K562 (cell line): ENCODE measurements at regions not wholly inside any gene's neighbourhood (a gene's known extent, or its start where the extent isn't known, plus 50 kb on each side); places are given as distances from the start of the nearest gene placed in this dataset.

ENCODE experiments used
- ATAC-seq: fragments of 200-7000 bp; cut with Tn5 transposase; 3 replicates; pipeline ENCODE4 v1.9.1; 2020; ENCODE audit warnings: moderate library complexity
- BruUV-seq: library from RNA; stranded (reverse); fragments of 400-500 nt; replicated peaks from 2 replicates; lab custom pipeline; 2021; lab: Mats Ljungman, UMichigan
- CTCF ChIA-PET: fragments of 300-600 bp; formaldehyde crosslinking; extraction: SDS; loops from one replicate; lab custom pipeline; 2021; ENCODE audit warnings: low intra/inter-chr PET ratio; lab: Yijun Ruan, JAX
- POLR2A ChIA-PET: fragments of 300-600, 350-650 bp; sonication (Branson Sonifier 250); formaldehyde crosslinking; extraction: SDS; loops from one replicate; lab custom pipeline; 2021; ENCODE audit warnings: antibody characterized with exemption, inconsistent platforms; lab: Yijun Ruan, JAX
- DNase-seq, 4 experiments: peaks; one replicate each; pipeline versions ENCODE4 v3.0.0 to v3.0.0-alpha.2; 2011 to 2018; ENCODE audit warnings: low spot score in 3 of 4, mixed read lengths in 3 of 4; ENCODE audit errors: extremely low read depth in 1 of 4
- FAIRE-seq: peaks from 2 replicates; lab custom pipeline; 2011; peaks lifted over from hg19 to GRCh38; lab: Jason Lieb, UNC
- H2AFZ ChIP-seq: 2 replicates; pipeline ENCODE4 v1.6.0; 2011; ENCODE audit warnings: low read depth, low read length, control low read depth, inconsistent platforms
- H3K27ac ChIP-seq: fragments of 200-600 bp; 3 replicates; pipeline ENCODE4 v1.8.0; 2011; ENCODE audit warnings: low read depth, mild to moderate bottlenecking, control low read depth, inconsistent platforms, low read length, moderate library complexity, mixed read lengths; ENCODE audit errors: extremely low read depth
- H3K27me3 ChIP-seq, 2 experiments: fragments of 300-600 bp in 1 of 2; 2 replicates in 1 of 2; 3 replicates in 1 of 2; pipeline versions ENCODE4 v1.6.0 to v1.8.0; 2011; ENCODE audit warnings: inconsistent platforms in 2 of 2, low read length in 2 of 2, mild to moderate bottlenecking in 1 of 2, mixed read lengths in 1 of 2, moderate library complexity in 1 of 2; ENCODE audit not compliant: control insufficient read depth in 2 of 2, insufficient read depth in 2 of 2
- H3K36me3 ChIP-seq: fragments of 300-600 bp; 3 replicates; pipeline ENCODE4 v1.8.0; 2011; ENCODE audit warnings: mild to moderate bottlenecking, low read length, inconsistent platforms; ENCODE audit not compliant: control insufficient read depth, insufficient read depth
- H3K4me1 ChIP-seq, 2 experiments: fragments of 200-600 bp in 1 of 2; replicated peaks in 1 of 2; 2 replicates in 1 of 2; 3 replicates in 1 of 2; pipeline versions ENCODE4 v1.5.1 to v1.8.0; 2011; ENCODE audit warnings: inconsistent platforms in 2 of 2, low read length in 2 of 2, mild to moderate bottlenecking in 1 of 2, mixed read lengths in 1 of 2, moderate library complexity in 1 of 2; ENCODE audit not compliant: control insufficient read depth in 2 of 2, insufficient read depth in 2 of 2
- H3K4me2 ChIP-seq: 2 replicates; pipeline ENCODE4 v1.6.1; 2011; ENCODE audit warnings: low read length, control low read depth, inconsistent platforms, mixed read lengths; ENCODE audit not compliant: insufficient read depth
- H3K4me3 ChIP-seq: fragments of 200-600 bp; sonication (generic), shearing (Covaris generic); 2 replicates; pipeline ENCODE4 v1.5.1; 2016; ENCODE audit warnings: control low read depth, inconsistent platforms
- H3K79me2 ChIP-seq: fragments of 200-600 bp; 3 replicates; pipeline ENCODE4 v1.8.0; 2011; ENCODE audit warnings: low read length, inconsistent platforms; ENCODE audit not compliant: control insufficient read depth, insufficient read depth
- H3K9ac ChIP-seq, 2 experiments: 2 replicates each; pipeline versions ENCODE4 v1.6.0 to v1.6.1; 2011; ENCODE audit warnings: low read depth in 2 of 2, low read length in 2 of 2, control low read depth in 1 of 2, inconsistent platforms in 1 of 2, mild to moderate bottlenecking in 1 of 2, mixed read lengths in 1 of 2; ENCODE audit not compliant: insufficient read depth in 1 of 2
- H3K9me1 ChIP-seq: one replicate; pipeline ENCODE4 v1.6.0; 2011; ENCODE audit warnings: inconsistent platforms, mild to moderate bottlenecking, low read length, moderate library complexity; ENCODE audit not compliant: control insufficient read depth, insufficient read depth
- H3K9me3 ChIP-seq: replicated peaks from 2 replicates; pipeline ENCODE4 v1.5.1; 2011; ENCODE audit warnings: low read depth, low read length, inconsistent platforms; ENCODE audit not compliant: control insufficient read depth, insufficient read depth
- H4K20me1 ChIP-seq: replicated peaks from 2 replicates; pipeline ENCODE4 v1.6.1; 2011; ENCODE audit warnings: low read length, inconsistent platforms, mixed read lengths; ENCODE audit not compliant: control insufficient read depth, insufficient read depth
- MTA3 ChIP-seq: fragments of 450-650 bp; formaldehyde crosslinking; IDR thresholded peaks from 2 replicates; pipeline ENCODE4 v1.6.1; 2017; ENCODE audit warnings: mild to moderate bottlenecking, borderline replicate concordance
- PPARD ChIP-seq: fragments of 250-450 bp; sonication (Bioruptor Pico); IDR thresholded peaks from 2 replicates; pipeline ENCODE4 v1.8.0; 2022; ENCODE audit warnings: inconsistent platforms, mild to moderate bottlenecking, moderate library complexity
- SP1 ChIP-seq: sonication (generic); formaldehyde crosslinking; IDR thresholded peaks from 2 replicates; pipeline ENCODE4 v1.8.1; 2022; ENCODE audit warnings: mild to moderate bottlenecking, missing genetic modification reagents
- ZNF764 ChIP-seq: fragments of 250-450 bp; sonication (Bioruptor Pico); IDR thresholded peaks from 2 replicates; pipeline ENCODE4 v1.4.0; 2020; ENCODE audit warnings: low read depth, mild to moderate bottlenecking, moderate library complexity
- WGBS: fragments of 100-300 bp; shearing (Covaris generic); methylation state at CpG from one replicate; pipeline ENCODE4 v1.1.6; 2016; ENCODE audit warnings: low coverage, mixed read lengths; ENCODE audit not compliant: insufficient coverage; ENCODE audit errors: missing lambda C conversion rate; 5-methylcytosine and 5-hydroxymethylcytosine counted together
- in situ Hi-C: fragments of 300-500 bp; cut with MboI; formaldehyde crosslinking; loops from 4 replicates; pipeline ENCODE4 v1.15.0; 2018; ENCODE audit warnings: inconsistent platforms, mixed read lengths
- intact Hi-C: fragments of 100-400 bp; cut with micrococcal nuclease; formaldehyde crosslinking; loops from 2 replicates; pipeline ENCODE4 v1.14.2; 2022
- TF ChIP-seq, protein P1 (sequence below): fragments of 450-650 bp; formaldehyde crosslinking; IDR thresholded peaks from 2 replicates; pipeline ENCODE4 v1.4.0; 2022; ENCODE audit warnings: mild to moderate bottlenecking, moderate library complexity

DNA sequence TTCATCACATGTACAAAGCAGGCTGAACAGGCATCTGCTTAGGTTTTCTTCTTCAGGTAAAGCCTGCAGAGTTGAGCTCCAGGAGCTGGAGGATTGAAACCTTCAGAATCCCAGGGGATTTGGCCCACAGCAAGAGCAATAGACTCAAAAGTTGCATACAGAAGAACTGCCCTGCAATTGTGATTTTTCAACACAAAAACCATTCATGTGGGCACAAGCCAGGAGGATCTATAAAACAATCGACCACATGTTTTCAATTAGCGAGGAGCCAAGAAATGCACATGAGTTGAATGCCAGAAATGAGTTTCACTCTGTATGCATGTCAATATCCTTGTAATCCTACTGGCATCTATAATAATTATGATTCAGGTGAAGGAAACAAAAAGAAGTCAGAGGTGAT lies 576.4 kb downstream of the HDGFL1 start:
- Histone ChIP-seq H3K9ac (no peak overlapping the region), H3K4me1 (no peaks in the 10 kb centered on the region), H3K36me3 (no peaks in the 10 kb centered on the region), H3K4me2 (no peak overlapping the region), H3K4me3 (no peak overlapping the region), H3K79me2 (no peaks in the 10 kb centered on the region), H2AFZ (no peak overlapping the region), H3K9me3 (no peaks in the 10 kb centered on the region), H3K9me1 (no peaks in the 10 kb centered on the region), H3K27me3 (no peaks in the 10 kb centered on the region), H3K27ac (no peak overlapping the region), H4K20me1 (no peaks in the 10 kb centered on the region)
- intact Hi-C loops (no loop called here), in situ Hi-C loops (no loop called here)
- WGBS, result 0% methylated on average over 2 of the region's 2 CpGs
- TF ChIP-seq ZNF764 (CRISPR knock-in tag), result no peak
- DNase-seq, result no peak
- no peak for ATAC-seq
- BruUV-seq, result no TSS peak
- POLR2A ChIA-PET, result no interaction called here
- CTCF ChIA-PET, result no interaction called here
- FAIRE-seq, result no peak

DNA sequence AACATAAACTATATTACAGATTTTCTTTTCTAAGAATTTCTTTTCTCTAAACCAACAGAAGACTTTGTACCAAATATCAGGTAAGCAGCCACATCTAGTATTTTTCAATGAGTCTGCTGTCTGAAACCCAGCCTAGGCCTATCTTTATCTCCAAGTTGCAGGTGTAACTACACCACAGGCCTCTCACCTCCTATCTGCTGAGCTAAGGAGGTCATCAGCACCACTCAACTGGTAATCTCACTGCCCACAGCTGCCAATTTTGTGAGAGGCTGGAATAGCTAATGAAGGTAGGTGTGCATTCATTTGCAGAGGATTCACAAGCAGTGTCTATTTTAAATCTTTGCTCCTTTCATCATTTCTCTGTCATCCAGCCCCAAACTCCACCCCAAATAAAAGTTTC lies 584.8 kb downstream of the HDGFL1 start:
- no peaks in the 10 kb centered on the region for H4K20me1 ChIP-seq
- no peak overlapping the region for H3K27ac ChIP-seq
- H3K4me3 ChIP-seq, result no peak overlapping the region
- ChIA-PET CTCF (no interaction called here), POLR2A (no interaction called here)
- TF ChIP-seq, protein P1, sequence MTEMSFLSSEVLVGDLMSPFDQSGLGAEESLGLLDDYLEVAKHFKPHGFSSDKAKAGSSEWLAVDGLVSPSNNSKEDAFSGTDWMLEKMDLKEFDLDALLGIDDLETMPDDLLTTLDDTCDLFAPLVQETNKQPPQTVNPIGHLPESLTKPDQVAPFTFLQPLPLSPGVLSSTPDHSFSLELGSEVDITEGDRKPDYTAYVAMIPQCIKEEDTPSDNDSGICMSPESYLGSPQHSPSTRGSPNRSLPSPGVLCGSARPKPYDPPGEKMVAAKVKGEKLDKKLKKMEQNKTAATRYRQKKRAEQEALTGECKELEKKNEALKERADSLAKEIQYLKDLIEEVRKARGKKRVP (CRISPR knock-in tag), result no peak
- TF ChIP-seq SP1, result no peak
- no peak for TF ChIP-seq MTA3
- no peak for TF ChIP-seq PPARD
- no peak overlapping the region for H3K4me2 ChIP-seq
- no peaks in the 10 kb centered on the region for H3K79me2 ChIP-seq
- no peaks in the 10 kb centered on the region for H3K36me3 ChIP-seq
- FAIRE-seq, result no peak
- in situ Hi-C loops (no loop called here), intact Hi-C loops (no loop called here)
- no peaks in the 10 kb centered on the region for H3K9me3 ChIP-seq
- H2AFZ ChIP-seq, result no peak overlapping the region
- no TSS peak for BruUV-seq
- H3K4me1 ChIP-seq, result no peaks in the 10 kb centered on the region
- no peak for ATAC-seq
- DNase-seq, result no peak
- no peaks in the 10 kb centered on the region for H3K9me1 ChIP-seq
- H3K27me3 ChIP-seq, result no peaks in the 10 kb centered on the region
- H3K9ac ChIP-seq, result no peak overlapping the region
